ENCODE measurements at regions not wholly inside any gene's neighbourhood (a gene's known extent, or its start where the extent isn't known, plus 50 kb on each side); places are given as distances from the start of the nearest gene placed in this dataset.

- no peaks in the 10 kb centered on the region for H3K27me3 ChIP-seq (ENCODE audit: control insufficient read depth, insufficient read depth, low read length)
- intact Hi-C loops (cut with micrococcal nuclease) (no loop called here), dilution Hi-C loops (cut with HindIII; ENCODE audit: low sequenced_read_pairs, unreplicated experiment) (no loop called here), in situ Hi-C loops (cut with MboI; ENCODE audit: low sequenced_read_pairs) (no loop called here)
- H3K14ac ChIP-seq (replicated peaks; ENCODE audit: low read depth, low read length): peak overlapping the region; percentile 90
- H2BK20ac ChIP-seq (ENCODE audit: low read depth, low read length): peak overlapping the region; percentile 85
- H3K9ac ChIP-seq (ENCODE audit: low read depth, low read length): 0 out of 2 replicates have a peak overlapping the region, but pooled peaks have one; percentile 27
- H3K56ac ChIP-seq (ENCODE audit: extremely low read depth, insufficient read depth, low read length): peak overlapping the region; percentile 20; the same call in 1 of the 2 replicates
- H2AK5ac ChIP-seq (ENCODE audit: low read depth, low read length): peak overlapping the region; percentile 87
- no peak overlapping the region for H3K4me2 ChIP-seq (ENCODE audit: low read depth, low read length)
- peaks cover 22% of the 10 kb centered on the region for H3K9me3 ChIP-seq (ENCODE audit: control insufficient read depth, insufficient read depth, low read length)
- peaks cover 9% of the 10 kb centered on the region for H3K4me1 ChIP-seq (ENCODE audit: control insufficient read depth, insufficient read depth, low read length)
- no peak for TF ChIP-seq MAFK (IDR thresholded peaks at IDR 0.05; ENCODE audit: low read depth, low read length)
- TF ChIP-seq POLR2A (IDR thresholded peaks at IDR 0.05; ENCODE audit: low read depth, low read length): no peak
- TF ChIP-seq USF2 (IDR thresholded peaks at IDR 0.05; ENCODE audit: low read depth, low read length): no peak
- no peak for TF ChIP-seq NFE2L2 (IDR thresholded peaks at IDR 0.05; ENCODE audit: low read depth, low read length)
- no peak for TF ChIP-seq RFX5 (IDR thresholded peaks at IDR 0.05; ENCODE audit: low read depth, low read length)
- TF ChIP-seq RAD21 (IDR thresholded peaks at IDR 0.05; ENCODE audit: low read length): no peak
- TF ChIP-seq SMC3 (IDR thresholded peaks at IDR 0.05; ENCODE audit: low read depth, low read length): 0 out of 2 replicates have a peak, but pooled peaks have one; percentile 11
- TF ChIP-seq ELK1 (IDR thresholded peaks at IDR 0.05; ENCODE audit: borderline replicate concordance, low read depth, low read length): no peak
- no peak for TF ChIP-seq CHD1 (IDR thresholded peaks at IDR 0.05; ENCODE audit: low read depth, low read length)
- TF ChIP-seq RCOR1 (IDR thresholded peaks at IDR 0.05; ENCODE audit: insufficient replicate concordance, low read length): no peak
- TF ChIP-seq CTCF (conservative IDR thresholded peaks at IDR 0.05; ENCODE audit: low read depth, low read length): no peak
- 0 out of 2 replicates have a peak, but pooled peaks have one; percentile 7 for TF ChIP-seq FOS (IDR thresholded peaks at IDR 0.05; ENCODE audit: low read depth, low read length)
- peak; percentile 78 for TF ChIP-seq CEBPB (IDR thresholded peaks at IDR 0.05; ENCODE audit: low read depth, low read length)
- no peak for TF ChIP-seq MAZ (IDR thresholded peaks at IDR 0.05; ENCODE audit: borderline replicate concordance, low read depth, low read length)
- TF ChIP-seq BHLHE40 (IDR thresholded peaks at IDR 0.05; ENCODE audit: low read depth, low read length): no peak
- no peak for TF ChIP-seq MXI1 (IDR thresholded peaks at IDR 0.05; ENCODE audit: borderline replicate concordance, low read depth, low read length)
- no peaks in the 10 kb centered on the region for H4K20me1 ChIP-seq (ENCODE audit: insufficient read depth, low read length)
- H3K79me1 ChIP-seq (ENCODE audit: low read depth in 1 of 2, low read length in 2 of 2): no peaks in the 10 kb centered on the region; a peak in 1 of 4 replicates
- peaks cover 6% of the 10 kb centered on the region; the same call in 1 of the 2 replicates for H3K9me1 ChIP-seq (ENCODE audit: insufficient read depth, low read length)
- WGBS, 2 experiments (ENCODE audit: extremely low coverage in 2 of 2, insufficient read length in 1 of 2): 67% methylated on average over 1 of the region's 6 CpGs; no CpG with 5 or more reads in 1 of the 2 experiments
- BruUV-seq (replicated peaks): no TSS peak
- no peak overlapping the region; the same call in 1 of the 2 replicates for H4K5ac ChIP-seq (ENCODE audit: low read depth, low read length)
- peak overlapping the region; percentile 98 for H2BK15ac ChIP-seq (ENCODE audit: low read depth, low read length)
- no peak overlapping the region for H3K4me3 ChIP-seq (ENCODE audit: insufficient read depth, low read depth, low read length)
- ChIA-PET POLR2A (ENCODE audit: unreplicated experiment) (no interaction called here), CTCF (interaction anchor here (1.1 kb wide), 1 partner anchor 8 kb away, joined by 7 read pairs; no protein-coding TSS in a partner anchor)
- ATAC-seq (ENCODE audit: low read depth) (peak; percentile 51), DNase-seq (peak; percentile 48)
- peak overlapping the region; percentile 90; the same call in 1 of the 2 replicates for H3K23ac ChIP-seq (ENCODE audit: low read depth, low read length)
- no peak overlapping the region; the same call in 1 of the 2 replicates for H3K18ac ChIP-seq (ENCODE audit: low read depth, low read length)
- peaks cover 6% of the 10 kb centered on the region; the same call in 1 of the 2 replicates for H3K36me3 ChIP-seq (ENCODE audit: control insufficient read depth, insufficient read depth, low read length)
- H3K27ac ChIP-seq (ENCODE audit: insufficient read depth, low read length): peak overlapping the region; percentile 65
- peak overlapping the region; percentile 72 for H2AFZ ChIP-seq (replicated peaks; ENCODE audit: low read length, poor library complexity)
- peak overlapping the region; percentile 93 for H3K4ac ChIP-seq (ENCODE audit: low read depth, low read length)
- peak overlapping the region; percentile 90 for H2BK120ac ChIP-seq (ENCODE audit: low read depth, low read length)
- peak overlapping the region; percentile 89 for H2AK9ac ChIP-seq (replicated peaks; ENCODE audit: low read depth, low read length, poor library complexity)
- H4K91ac ChIP-seq (ENCODE audit: insufficient read depth, low read depth, low read length): peak overlapping the region; percentile 89
- H4K8ac ChIP-seq (ENCODE audit: low read depth in 2 of 2, low read length in 2 of 2): peak overlapping the region; percentile 61 to 86
- peak overlapping the region; percentile 86 for H2BK5ac ChIP-seq (ENCODE audit: low read depth, low read length, poor library complexity, severe bottlenecking)
These were observed 114.0 kb downstream of the C9orf50 start for GRCh38 chr9:129506892-129507291.
